Spleen (tissue), 7 donors: ENCODE measurements at regions not wholly inside any gene's neighbourhood (a gene's known extent, or its start where the extent isn't known, plus 50 kb on each side); places are given as distances from the start of the nearest gene placed in this dataset.

Source experiments
- CTCF ChIP-seq, 11 experiments: fragments of 200-600 bp in 7 of 11; fragments of 450-650 bp in 4 of 11; sonication (generic) in 4 of 11; IDR thresholded peaks in 8 of 11; conservative IDR thresholded peaks in 3 of 11; 1 replicate in 7 of 11; 2 replicates in 4 of 11; pipeline versions ENCODE4 v1.4.0 to v1.8.0; 2016 to 2021; ENCODE audit warnings: antibody characterized with exemption in 11 of 11, inconsistent platforms in 4 of 11, mild to moderate bottlenecking in 1 of 11
- POLR2A ChIP-seq, 3 donors: fragments of 450-650 bp; IDR thresholded peaks; one replicate each; pipeline ENCODE4 v1.5.1; 2017; ENCODE audit warnings: antibody characterized with exemption in 3 of 3, mild to moderate bottlenecking in 1 of 3
- POLR2AphosphoS5 ChIP-seq, 3 donors: sonication (generic); formaldehyde crosslinking; IDR thresholded peaks; one replicate each; pipeline ENCODE4 v1.5.1; 2017; ENCODE audit warnings: antibody characterized with exemption in 3 of 3
- donor health status: DM: no; HTN: no; CAD: no; lungs with moderate emphysema.
- donor health status: DM: no; HTN: no; CAD: no.
- donor health status: DM: no; HTN: no; CAD: no.

- TF ChIP-seq CTCF (IDR thresholded peaks at IDR 0.05 in 8 of 11, conservative IDR thresholded peaks at IDR 0.05 in 3 of 11) (no peak), POLR2A (IDR thresholded peaks at IDR 0.05) (no peak), POLR2AphosphoS5 (IDR thresholded peaks at IDR 0.05) (no peak)
Observed at GRCh38 chr16:27613238-27613791, 63.4 kb downstream of the KATNIP start.
